ENCODE measurements at regions not wholly inside any gene's neighbourhood (a gene's known extent, or its start where the extent isn't known, plus 50 kb on each side); places are given as distances from the start of the nearest gene placed in this dataset.

DNA sequence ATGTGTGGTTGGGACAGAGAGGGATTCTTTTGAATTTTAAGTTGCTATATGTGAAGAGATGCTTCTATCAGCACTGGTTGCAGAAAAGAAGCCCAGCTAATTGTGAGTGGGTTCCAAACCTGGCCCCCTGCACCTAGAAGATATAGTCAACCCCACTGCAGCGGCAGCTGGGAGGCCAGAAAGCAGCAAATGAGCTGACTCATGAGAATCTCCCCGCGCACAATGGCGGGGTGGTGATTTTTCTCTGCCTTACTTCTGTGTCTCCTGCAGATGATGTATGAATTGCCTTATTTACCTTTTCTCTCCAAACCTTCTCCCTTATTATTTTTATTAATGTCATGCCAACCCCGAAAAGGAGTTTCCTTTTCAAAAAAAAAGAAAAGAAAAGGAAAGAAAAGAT, 89.7 kb downstream of the MAF start:
- no peaks in the 10 kb centered on the region for H3K79me2 ChIP-seq (ENCODE audit: control insufficient read depth, insufficient read depth, low read length)
- peaks cover 8% of the 10 kb centered on the region for H3K27me3 ChIP-seq (ENCODE audit: control insufficient read depth, extremely low read depth, insufficient read depth, low read length)
- H3K27ac ChIP-seq (ENCODE audit: control insufficient read depth, insufficient read depth, low read length): no peak overlapping the region
- no peaks in the 10 kb centered on the region for H3K9me3 ChIP-seq (ENCODE audit: control insufficient read depth, low read depth, low read length)
- H3K9me1 ChIP-seq (ENCODE audit: control insufficient read depth, extremely low read depth, insufficient read depth, low read length): no peaks in the 10 kb centered on the region
- H3K4me2 ChIP-seq (ENCODE audit: control insufficient read depth, extremely low read depth, insufficient read depth, low read depth, low read length): no peak overlapping the region
- dilution Hi-C loops (cut with MboI; ENCODE audit: extremely low pct_ligation_motif_present, low sequenced_read_pairs): no loop called here
- no peaks in the 10 kb centered on the region for H4K20me1 ChIP-seq (ENCODE audit: control insufficient read depth, extremely low read depth, insufficient read depth, low read length)
- TF ChIP-seq EZH2 (IDR thresholded peaks at IDR 0.05; ENCODE audit: low read length): no peak
- TF ChIP-seq, protein P1, sequence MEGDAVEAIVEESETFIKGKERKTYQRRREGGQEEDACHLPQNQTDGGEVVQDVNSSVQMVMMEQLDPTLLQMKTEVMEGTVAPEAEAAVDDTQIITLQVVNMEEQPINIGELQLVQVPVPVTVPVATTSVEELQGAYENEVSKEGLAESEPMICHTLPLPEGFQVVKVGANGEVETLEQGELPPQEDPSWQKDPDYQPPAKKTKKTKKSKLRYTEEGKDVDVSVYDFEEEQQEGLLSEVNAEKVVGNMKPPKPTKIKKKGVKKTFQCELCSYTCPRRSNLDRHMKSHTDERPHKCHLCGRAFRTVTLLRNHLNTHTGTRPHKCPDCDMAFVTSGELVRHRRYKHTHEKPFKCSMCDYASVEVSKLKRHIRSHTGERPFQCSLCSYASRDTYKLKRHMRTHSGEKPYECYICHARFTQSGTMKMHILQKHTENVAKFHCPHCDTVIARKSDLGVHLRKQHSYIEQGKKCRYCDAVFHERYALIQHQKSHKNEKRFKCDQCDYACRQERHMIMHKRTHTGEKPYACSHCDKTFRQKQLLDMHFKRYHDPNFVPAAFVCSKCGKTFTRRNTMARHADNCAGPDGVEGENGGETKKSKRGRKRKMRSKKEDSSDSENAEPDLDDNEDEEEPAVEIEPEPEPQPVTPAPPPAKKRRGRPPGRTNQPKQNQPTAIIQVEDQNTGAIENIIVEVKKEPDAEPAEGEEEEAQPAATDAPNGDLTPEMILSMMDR (optimal IDR thresholded peaks at IDR 0.05 in 1 of 3, IDR thresholded peaks at IDR 0.05 in 1 of 3, conservative IDR thresholded peaks at IDR 0.05 in 1 of 3; ENCODE audit: extremely low read depth in 1 of 3, insufficient read depth in 2 of 3, low read length in 3 of 3): no peak
- H2AFZ ChIP-seq (ENCODE audit: control insufficient read depth, low read length): no peak overlapping the region
- H3K9ac ChIP-seq (ENCODE audit: control insufficient read depth, extremely low read depth, insufficient read depth, low read length): no peak overlapping the region
- H3K4me1 ChIP-seq (ENCODE audit: control insufficient read depth, extremely low read depth, insufficient read depth, low read length): no peaks in the 10 kb centered on the region
- H3K4me3 ChIP-seq (ENCODE audit: control insufficient read depth in 2 of 3, extremely low read depth in 1 of 3, insufficient read depth in 2 of 3, low read depth in 1 of 3, low read length in 3 of 3): no peak overlapping the region
- DNase-seq (ENCODE audit: low read depth, low spot score) (no peak), FAIRE-seq (no peak)
- no peaks in the 10 kb centered on the region for H3K36me3 ChIP-seq (ENCODE audit: control insufficient read depth in 2 of 2, extremely low read depth in 1 of 2, insufficient read depth in 2 of 2, low read length in 2 of 2)

- DNase-seq (ENCODE audit: low read depth, low spot score): no peak
- Histone ChIP-seq H3K4me2 (ENCODE audit: control insufficient read depth, extremely low read depth, insufficient read depth, low read depth, low read length) (no peak overlapping the region), H3K79me2 (ENCODE audit: control insufficient read depth, insufficient read depth, low read length) (no peaks in the 10 kb centered on the region), H3K27ac (ENCODE audit: control insufficient read depth, insufficient read depth, low read length) (no peak overlapping the region), H3K9me3 (ENCODE audit: control insufficient read depth, low read depth, low read length) (no peaks in the 10 kb centered on the region), H4K20me1 (ENCODE audit: control insufficient read depth, extremely low read depth, insufficient read depth, low read length) (no peaks in the 10 kb centered on the region), H3K27me3 (ENCODE audit: control insufficient read depth, extremely low read depth, insufficient read depth, low read length) (peaks cover 7% of the 10 kb centered on the region), H3K9ac (ENCODE audit: control insufficient read depth, extremely low read depth, insufficient read depth, low read length) (no peak overlapping the region), H2AFZ (ENCODE audit: control insufficient read depth, low read length) (no peak overlapping the region), H3K4me1 (ENCODE audit: control insufficient read depth, extremely low read depth, insufficient read depth, low read length) (no peaks in the 10 kb centered on the region), H3K9me1 (ENCODE audit: control insufficient read depth, extremely low read depth, insufficient read depth, low read length) (no peaks in the 10 kb centered on the region), H3K4me3 (ENCODE audit: control insufficient read depth in 2 of 3, extremely low read depth in 1 of 3, insufficient read depth in 2 of 3, low read depth in 1 of 3, low read length in 3 of 3) (no peak overlapping the region), H3K36me3 (ENCODE audit: control insufficient read depth in 2 of 2, extremely low read depth in 1 of 2, insufficient read depth in 2 of 2, low read length in 2 of 2) (no peaks in the 10 kb centered on the region)
- TF ChIP-seq, protein P1 (optimal IDR thresholded peaks at IDR 0.05 in 1 of 3, IDR thresholded peaks at IDR 0.05 in 1 of 3, conservative IDR thresholded peaks at IDR 0.05 in 1 of 3; ENCODE audit: extremely low read depth in 1 of 3, insufficient read depth in 2 of 3, low read length in 3 of 3): no peak
- TF ChIP-seq EZH2 (IDR thresholded peaks at IDR 0.05; ENCODE audit: low read length): no peak
- FAIRE-seq: no peak
- dilution Hi-C loops (cut with MboI; ENCODE audit: extremely low pct_ligation_motif_present, low sequenced_read_pairs): no loop called here
These were observed 90.6 kb downstream of the MAF start for GRCh38 chr16:79509906-79510305.

All from keratinocyte (primary cell).